HG03039 (cell line): ENCODE measurements at regions not wholly inside any gene's neighbourhood (a gene's known extent, or its start where the extent isn't known, plus 50 kb on each side); places are given as distances from the start of the nearest gene placed in this dataset.

Experiments used
- ATAC-seq: cut with Tn5 transposase; IDR thresholded peaks from one replicate; pipeline ENCODE4 v1.9.1; 2021; ENCODE audit warnings: mild to moderate bottlenecking, moderate library complexity; ENCODE audit not compliant: unreplicated experiment

DNA sequence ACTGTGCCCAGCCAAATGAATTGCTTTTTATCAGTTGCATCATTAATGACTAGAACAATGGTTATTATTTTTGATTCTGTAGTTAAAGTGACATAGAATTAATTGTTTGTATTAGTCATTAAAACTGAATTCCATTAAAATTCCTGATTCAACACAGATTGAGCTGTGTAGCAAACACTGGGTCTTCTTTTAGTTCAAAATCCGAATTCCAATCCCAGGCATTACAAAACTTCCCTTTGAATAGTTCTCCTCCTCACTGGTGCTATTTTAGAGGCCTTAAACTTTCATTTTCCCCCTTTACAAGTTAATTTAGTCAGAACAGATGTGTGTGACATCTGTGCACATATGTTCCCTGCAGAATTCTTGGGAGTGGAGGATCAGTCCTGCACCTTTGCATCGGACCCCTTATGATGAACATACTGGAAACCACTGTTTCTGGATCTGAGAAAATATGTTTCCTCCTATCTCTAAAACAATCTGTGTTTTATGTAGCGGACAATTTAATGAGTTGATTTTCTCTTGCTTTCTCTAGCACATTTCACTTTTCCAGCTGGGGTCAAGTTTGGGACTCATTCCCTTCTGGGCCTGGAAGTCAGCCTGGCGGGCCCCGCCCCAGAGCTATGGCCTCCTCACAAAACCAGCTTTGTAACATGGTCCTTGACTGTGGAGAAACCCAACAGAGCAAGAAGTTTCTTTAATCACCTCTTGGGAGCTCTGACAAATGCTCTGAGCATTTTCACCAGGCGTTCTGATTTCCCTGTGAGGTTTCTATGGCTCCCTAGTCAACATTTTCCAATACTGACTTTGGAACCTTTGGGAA lies 87.9 kb upstream of the MAMDC2 start:
- no peak for ATAC-seq

GRCh38 chr9:69961843-69962242 lies 81.8 kb upstream of the MAMDC2 start:
- ATAC-seq, result no peak

DNA sequence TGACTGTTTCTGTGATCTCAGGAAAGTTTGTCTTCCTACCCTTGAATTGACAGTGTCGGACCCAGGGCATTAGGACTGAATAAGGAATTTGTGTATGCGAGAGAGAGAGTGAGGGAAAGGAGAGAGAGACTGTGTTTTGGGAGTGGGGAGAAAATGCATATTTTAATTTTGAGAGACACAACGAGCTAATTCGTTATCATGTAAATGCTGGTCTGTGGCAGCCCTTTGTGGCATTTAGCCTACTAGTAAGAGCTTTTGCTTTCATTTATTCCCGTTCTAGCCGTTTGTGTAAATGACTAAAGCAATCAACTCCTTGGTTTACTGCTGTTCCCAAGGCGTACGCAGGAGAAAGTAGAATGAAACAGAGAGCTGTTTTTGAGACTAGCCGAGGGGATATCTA lies 79.8 kb upstream of the MAMDC2 start:
- ATAC-seq, result no peak

DNA sequence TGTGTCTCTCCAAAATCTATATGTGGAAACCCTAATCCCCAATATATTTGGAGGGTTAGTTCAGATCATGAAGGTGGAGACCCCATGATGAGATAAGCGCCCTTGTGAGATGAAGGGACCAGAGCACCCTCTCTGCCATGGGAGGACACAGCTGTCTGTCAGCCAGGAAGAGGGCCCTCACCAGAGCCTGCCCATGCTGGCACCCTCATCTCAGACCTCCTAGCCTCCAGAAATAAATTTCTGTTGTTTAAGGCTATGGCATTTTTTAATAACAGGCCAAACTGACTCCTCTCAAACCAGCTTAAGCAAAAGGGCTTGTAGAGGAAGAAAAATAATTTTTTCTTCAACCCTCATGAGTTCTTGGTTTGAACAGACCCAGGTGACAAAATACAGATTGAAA lies 79.2 kb upstream of the MAMDC2 start:
- ATAC-seq, result no peak

GRCh38 chr9:69965416-69966145 lies 78.1 kb upstream of the MAMDC2 start:
- no peak for ATAC-seq

- no peak for ATAC-seq
Observed at GRCh38 chr9:69967344-69967743, 76.3 kb upstream of the MAMDC2 start.

DNA sequence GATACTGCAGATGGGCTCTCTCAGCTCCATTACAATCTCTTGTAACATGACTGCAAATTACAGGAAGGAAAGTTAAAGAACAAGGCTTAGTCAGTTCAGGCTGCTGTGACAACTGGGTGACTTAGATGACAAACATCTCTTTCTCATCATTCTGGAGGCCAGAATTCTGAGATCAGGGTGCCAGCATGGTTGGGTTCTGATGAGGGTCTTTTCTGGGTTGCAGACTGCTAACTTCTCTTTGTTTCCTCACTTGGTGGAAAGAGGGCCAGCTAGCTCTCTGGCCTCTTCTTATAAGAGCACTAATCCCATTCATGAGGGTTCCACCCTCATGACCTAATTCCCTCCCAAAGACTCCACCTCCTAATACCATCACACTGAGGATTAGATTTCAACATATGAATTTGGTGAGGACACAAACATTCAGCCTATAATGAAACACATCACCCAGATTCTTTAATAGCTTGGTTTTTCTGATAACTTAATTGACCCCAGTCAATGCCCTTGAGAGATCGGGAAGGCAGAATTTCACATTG lies 73.6 kb upstream of the MAMDC2 start:
- ATAC-seq, result no peak

- ATAC-seq, result peak; percentile 54
Observed at GRCh38 chr9:69971643-69972449, 71.8 kb upstream of the MAMDC2 start.

DNA sequence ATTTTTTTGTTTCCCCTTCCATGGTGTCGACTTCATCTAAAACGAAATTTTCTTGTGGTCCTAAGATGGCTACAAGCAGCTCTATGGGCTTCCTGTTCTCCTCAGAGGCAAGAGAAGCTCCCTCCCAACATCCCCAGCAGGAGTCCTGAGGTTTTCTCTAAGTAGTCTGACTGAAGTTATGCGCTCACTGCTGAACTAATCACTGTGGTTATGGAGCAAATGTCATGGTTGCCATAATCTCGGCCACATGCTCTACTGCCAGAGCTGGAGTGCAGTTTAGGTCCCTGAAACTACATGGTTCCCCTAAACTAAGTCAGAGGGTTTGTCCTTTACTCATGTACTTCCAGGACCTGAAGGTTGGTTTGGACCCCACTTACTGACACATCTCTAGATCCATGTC lies 68.0 kb upstream of the MAMDC2 start:
- ATAC-seq, result no peak

DNA sequence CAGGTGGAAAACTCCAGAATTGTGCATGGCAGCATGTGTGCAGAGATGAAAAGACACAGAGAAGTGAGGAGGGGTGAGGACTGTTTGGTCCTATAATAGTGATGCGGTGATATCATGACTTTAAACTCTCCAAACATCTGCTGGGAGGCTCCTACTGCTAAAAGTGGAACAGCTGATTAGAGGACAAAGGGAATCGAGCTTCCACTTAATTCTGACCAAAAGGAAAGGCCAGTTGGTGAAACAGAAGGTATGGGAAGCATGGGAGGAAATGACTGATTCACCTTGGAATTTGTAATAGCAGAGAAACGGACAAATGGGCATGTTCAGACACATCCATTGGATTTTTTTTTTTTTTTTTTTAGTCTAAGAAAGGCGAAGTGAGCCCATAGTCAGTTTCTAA lies 67.5 kb upstream of the MAMDC2 start:
- no peak for ATAC-seq

GRCh38 chr9:69980041-69980440 lies 63.6 kb upstream of the MAMDC2 start:
- no peak for ATAC-seq

DNA sequence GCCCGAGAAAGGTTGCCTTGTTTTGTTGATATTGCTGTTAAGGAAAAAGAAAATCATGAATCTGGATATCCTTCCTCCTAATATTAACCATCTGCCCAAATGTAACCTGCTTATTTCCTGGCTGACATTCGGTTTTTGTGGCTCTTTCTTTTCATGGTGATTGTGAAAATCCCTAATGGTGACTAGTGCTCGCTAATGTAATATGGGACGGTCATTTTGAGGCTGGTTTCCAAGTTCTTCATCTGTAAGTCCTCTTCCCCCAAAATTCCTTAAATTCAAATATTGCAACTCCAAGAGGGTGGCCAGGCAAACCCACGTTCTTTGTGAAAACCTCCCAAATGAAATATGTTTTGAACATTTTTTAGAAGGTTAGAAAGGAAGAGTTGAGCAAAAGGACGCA lies 63.1 kb upstream of the MAMDC2 start:
- no peak for ATAC-seq

- ATAC-seq, result no peak
Observed at GRCh38 chr9:69981686-69982445, 61.8 kb upstream of the MAMDC2 start.

GRCh38 chr9:69984831-69985230 lies 58.8 kb upstream of the MAMDC2 start:
- no peak for ATAC-seq

DNA sequence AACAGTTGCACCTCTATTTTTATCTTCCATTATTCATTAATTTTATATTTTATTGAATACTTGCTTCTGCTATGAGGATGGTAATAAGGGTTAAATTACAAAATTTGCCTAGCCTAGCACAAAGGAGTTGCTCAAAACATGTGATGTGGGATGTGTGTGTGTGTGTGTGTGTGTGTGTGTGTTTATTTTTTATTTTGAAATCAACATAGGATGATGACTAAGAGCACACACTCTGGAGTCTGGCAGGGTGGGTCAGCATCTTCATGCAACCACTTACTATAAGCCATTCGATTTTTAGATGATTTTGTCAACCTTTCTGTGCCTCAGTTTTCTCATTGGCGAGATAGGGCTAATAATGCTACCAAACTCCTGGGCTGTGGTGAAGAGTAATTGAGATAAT lies 57.7 kb upstream of the MAMDC2 start:
- no peak for ATAC-seq

- no peak for ATAC-seq
Observed at GRCh38 chr9:69986970-69987369, 56.7 kb upstream of the MAMDC2 start.

DNA sequence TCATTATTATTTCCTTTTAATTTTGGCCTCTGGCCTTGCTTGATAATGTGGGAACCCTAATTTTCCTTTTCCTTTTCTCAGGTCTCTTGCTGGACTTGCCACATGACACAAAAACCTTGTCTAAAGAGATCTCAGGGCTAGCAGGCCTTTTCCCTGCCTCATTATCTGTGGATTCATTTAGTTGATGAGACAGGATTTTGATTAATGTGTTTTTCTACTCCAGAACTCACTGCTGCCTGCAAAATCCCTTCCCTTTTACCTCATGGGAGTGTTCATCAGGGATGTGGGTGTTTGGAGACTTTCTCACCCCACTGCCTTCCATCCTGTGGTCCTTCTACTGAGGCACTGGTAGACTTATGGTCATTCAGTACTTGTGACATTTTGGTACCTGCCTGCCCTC lies 56.2 kb upstream of the MAMDC2 start:
- ATAC-seq, result no peak

DNA sequence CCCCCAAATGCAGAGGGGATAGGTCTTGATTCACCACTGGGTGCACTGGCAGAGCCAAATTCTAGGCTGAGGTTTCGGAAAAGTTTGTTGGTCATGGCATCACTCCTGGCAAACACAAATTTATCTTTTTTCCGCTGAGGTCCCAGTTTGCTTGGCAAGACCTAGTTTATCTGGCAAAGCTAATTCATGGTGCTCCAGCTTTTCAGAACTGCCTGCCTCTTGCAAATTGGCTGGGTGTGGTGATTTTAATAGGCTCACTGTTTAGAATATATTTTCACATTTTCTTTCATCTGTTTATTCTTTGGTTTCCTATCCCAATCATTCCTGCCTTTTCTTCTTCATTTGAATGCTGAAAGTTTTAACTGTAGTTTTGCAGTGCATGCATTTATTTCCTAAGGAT lies 50.5 kb upstream of the MAMDC2 start:
- no peak for ATAC-seq
